ENCODE measurements at regions not wholly inside any gene's neighbourhood (a gene's known extent, or its start where the extent isn't known, plus 50 kb on each side); places are given as distances from the start of the nearest gene placed in this dataset.
"Not testable (repeated sequence)": the region's sequence is repeated elsewhere in the genome, so short reads cannot be mapped to it uniquely, and the experiment has no call there.

- DNase-seq (ENCODE audit: insufficient read length, low spot score) (no peak), FAIRE-seq (no peak)
Observed at GRCh38 chr7:17552373-17552772, 253.9 kb downstream of the AHR start.

GRCh38 chr7:17552952-17553351 is 254.5 kb downstream of the AHR start:
- no peak for FAIRE-seq
- no peak for DNase-seq (ENCODE audit: insufficient read length, low spot score)

- DNase-seq (ENCODE audit: insufficient read length, low spot score) (no peak), FAIRE-seq (no peak)
Observed at GRCh38 chr7:17554341-17555015, 256.0 kb downstream of the AHR start.

- FAIRE-seq, result no peak
- no peak for DNase-seq (ENCODE audit: insufficient read length, low spot score)
Observed at GRCh38 chr7:17556247-17556956, 257.9 kb downstream of the AHR start.

GRCh38 chr7:17557251-17557671 is 258.8 kb downstream of the AHR start:
- FAIRE-seq (no peak), DNase-seq (ENCODE audit: insufficient read length, low spot score) (no peak)

- FAIRE-seq (no peak), DNase-seq (ENCODE audit: insufficient read length, low spot score) (no peak)
Observed at GRCh38 chr7:17558135-17558534, 259.7 kb downstream of the AHR start.

GRCh38 chr7:17558558-17559332 is 260.3 kb downstream of the AHR start:
- DNase-seq (ENCODE audit: insufficient read length, low spot score), result no peak
- FAIRE-seq, result no peak

- DNase-seq (ENCODE audit: insufficient read length, low spot score) (no peak), FAIRE-seq (no peak)
Observed at GRCh38 chr7:17559388-17559787, 260.9 kb downstream of the AHR start.

GRCh38 chr7:17560516-17560915 is 262.1 kb downstream of the AHR start:
- DNase-seq (ENCODE audit: insufficient read length, low spot score) (no peak), FAIRE-seq (no peak)

GRCh38 chr7:17560966-17561365 is 262.5 kb downstream of the AHR start:
- FAIRE-seq, result no peak
- DNase-seq (ENCODE audit: insufficient read length, low spot score), result no peak

- no peak for FAIRE-seq
Observed at GRCh38 chr7:17564678-17565212, 266.3 kb downstream of the AHR start.

GRCh38 chr7:17580141-17580540 is 281.7 kb downstream of the AHR start:
- FAIRE-seq (no peak), DNase-seq (ENCODE audit: insufficient read length, low spot score) (no peak)

More at GRCh38 chr7:17564678-17565212, 266.3 kb downstream of the AHR start:
- peak; percentile 20 for DNase-seq (ENCODE audit: insufficient read length, low spot score)

- FAIRE-seq (no peak), DNase-seq (ENCODE audit: insufficient read length, low spot score) (no peak)
Observed at GRCh38 chr7:17580856-17581255, 282.4 kb downstream of the AHR start.

- FAIRE-seq, result no peak
Observed at GRCh38 chr7:17581301-17581700, 282.8 kb downstream of the AHR start.

GRCh38 chr7:17582696-17583095 is 284.2 kb downstream of the AHR start:
- DNase-seq (ENCODE audit: insufficient read length, low spot score); FAIRE-seq: not testable (repeated sequence)

More at GRCh38 chr7:17581301-17581700, 282.8 kb downstream of the AHR start:
- no peak for DNase-seq (ENCODE audit: insufficient read length, low spot score)

GRCh38 chr7:17583786-17584185 is 285.3 kb downstream of the AHR start:
- no peak for DNase-seq (ENCODE audit: insufficient read length, low spot score)
- no peak for FAIRE-seq

GRCh38 chr7:17584822-17585221 is 286.4 kb downstream of the AHR start:
- FAIRE-seq (no peak), DNase-seq (ENCODE audit: insufficient read length, low spot score) (no peak)

- no peak for DNase-seq (ENCODE audit: insufficient read length, low spot score)
- FAIRE-seq, result no peak
Observed at GRCh38 chr7:17586711-17587110, 288.3 kb downstream of the AHR start.

- FAIRE-seq (no peak), DNase-seq (ENCODE audit: insufficient read length, low spot score) (no peak)
Observed at GRCh38 chr7:17588730-17589129, 290.3 kb downstream of the AHR start.

GRCh38 chr7:17589671-17590070 is 291.2 kb downstream of the AHR start:
- FAIRE-seq (no peak), DNase-seq (ENCODE audit: insufficient read length, low spot score) (no peak)

- DNase-seq (ENCODE audit: insufficient read length, low spot score) (no peak), FAIRE-seq (no peak)
Observed at GRCh38 chr7:17590221-17590620, 291.8 kb downstream of the AHR start.
